Neural cell (in vitro differentiated cells): ENCODE measurements at regions not wholly inside any gene's neighbourhood (a gene's known extent, or its start where the extent isn't known, plus 50 kb on each side); places are given as distances from the start of the nearest gene placed in this dataset.

Source experiments
- H2AFZ ChIP-seq: fragments of 200-600, 300-800 bp; sonication (generic), shearing (Covaris generic); 2 replicates; pipeline ENCODE4 v1.6.0; 2014; ENCODE audit warnings: low read depth, mild to moderate bottlenecking, antibody characterized with exemption, low read length, moderate library complexity
- H3F3A ChIP-seq: fragments of 200-600 bp; shearing (Covaris generic); 2 replicates; pipeline ENCODE4 v1.6.1; 2016; ENCODE audit warnings: mild to moderate bottlenecking, moderate library complexity, mixed read lengths, antibody characterized with exemption, low read length; ENCODE audit not compliant: insufficient read depth, poor library complexity, severe bottlenecking
- H3K27ac ChIP-seq: fragments of 200-600, 300-800 bp; sonication (generic), shearing (Covaris generic); 2 replicates; pipeline ENCODE4 v1.5.1; 2014; ENCODE audit warnings: mild to moderate bottlenecking, low read length, moderate library complexity
- H3K27me3 ChIP-seq: fragments of 300-800, 200-600 bp; sonication (generic), shearing (Covaris generic); 2 replicates; pipeline ENCODE4 v1.6.0; 2014; ENCODE audit warnings: mild to moderate bottlenecking, low read depth, low read length, moderate library complexity; ENCODE audit not compliant: insufficient read depth
- H3K36me3 ChIP-seq: fragments of 300-800, 200-600 bp; sonication (generic), shearing (Covaris generic); 2 replicates; pipeline ENCODE4 v1.5.1; 2014; ENCODE audit warnings: mild to moderate bottlenecking, antibody characterized with exemption, low read length, moderate library complexity; ENCODE audit not compliant: insufficient read depth
- H3K4me2 ChIP-seq: fragments of 300-800, 200-600 bp; sonication (generic), shearing (Covaris generic); 2 replicates; pipeline ENCODE4 v1.6.0; 2014; ENCODE audit warnings: mild to moderate bottlenecking, low read length
- H3K4me3 ChIP-seq: fragments of 300-800, 200-600 bp; sonication (generic), shearing (Covaris generic); 2 replicates; pipeline ENCODE4 v1.5.1; 2014; ENCODE audit warnings: mild to moderate bottlenecking, low read length, moderate library complexity
- H3K79me2 ChIP-seq: fragments of 200-600 bp; shearing (Covaris generic); replicated peaks from 2 replicates; pipeline ENCODE4 v1.6.0; 2014; ENCODE audit warnings: mild to moderate bottlenecking, low read length, moderate library complexity; ENCODE audit not compliant: insufficient read depth
- H3K9ac ChIP-seq: fragments of 300-800, 200-600 bp; sonication (generic), shearing (Covaris generic); 2 replicates; pipeline ENCODE4 v1.6.1; 2016; ENCODE audit warnings: mild to moderate bottlenecking, low read length, mixed read lengths
- H3K9me2 ChIP-seq: fragments of 200-600 bp; shearing (Covaris generic); 2 replicates; pipeline ENCODE4 v1.6.1; 2016; ENCODE audit warnings: mild to moderate bottlenecking, low read length, mixed read lengths; ENCODE audit not compliant: insufficient read depth
- H3K9me3 ChIP-seq: fragments of 200-600, 300-800 bp; sonication (generic), shearing (Covaris generic); 2 replicates; pipeline ENCODE4 v1.6.1; 2016; ENCODE audit warnings: mild to moderate bottlenecking, mixed run types, low read length, moderate library complexity, mixed read lengths
- H4K20me1 ChIP-seq: fragments of 200-600 bp; shearing (Covaris generic); 2 replicates; pipeline ENCODE4 v1.6.1; 2016; ENCODE audit warnings: mild to moderate bottlenecking, mixed run types; ENCODE audit not compliant: insufficient read depth
- EP300 ChIP-seq: fragments of 450-650 bp; conservative IDR thresholded peaks from 2 replicates; pipeline ENCODE4 v1.6.1; 2014; ENCODE audit warnings: antibody characterized with exemption, mild to moderate bottlenecking, moderate library complexity; ENCODE audit not compliant: poor library complexity, severe bottlenecking
- EZH2 ChIP-seq: fragments of 200-600, 300-800 bp; shearing (Covaris generic), sonication (generic); IDR thresholded peaks from 2 replicates; pipeline ENCODE4 v1.6.1; 2014; ENCODE audit warnings: antibody characterized with exemption, low read length, borderline replicate concordance, mild to moderate bottlenecking; ENCODE audit not compliant: insufficient read depth, poor library complexity, severe bottlenecking
- MXI1 ChIP-seq: fragments of 450-650 bp; conservative IDR thresholded peaks from 2 replicates; pipeline ENCODE4 v1.6.1; 2014; ENCODE audit warnings: antibody characterized with exemption, mild to moderate bottlenecking; ENCODE audit not compliant: poor library complexity, severe bottlenecking
- POLR2AphosphoS5 ChIP-seq: IDR thresholded peaks from 2 replicates; pipeline ENCODE4 v1.6.1; 2012
- RAD21 ChIP-seq: fragments of 450-650 bp; conservative IDR thresholded peaks from 2 replicates; pipeline ENCODE4 v1.6.1; 2014; ENCODE audit warnings: antibody characterized with exemption, mild to moderate bottlenecking, moderate library complexity
- SMC3 ChIP-seq: fragments of 450-650 bp; conservative IDR thresholded peaks from 2 replicates; pipeline ENCODE4 v1.6.1; 2014; ENCODE audit warnings: antibody characterized with exemption, mild to moderate bottlenecking, moderate library complexity; ENCODE audit not compliant: poor library complexity
- TAF1 ChIP-seq: IDR thresholded peaks from 2 replicates; pipeline ENCODE4 v1.6.1; 2012; ENCODE audit warnings: low read depth
- TF ChIP-seq, protein P1 (sequence below): IDR thresholded peaks from 2 replicates; pipeline ENCODE4 v1.6.1; 2012; ENCODE audit warnings: borderline replicate concordance
- TF ChIP-seq, protein P2 (sequence below): fragments of 450-650 bp; IDR thresholded peaks from 2 replicates; pipeline ENCODE4 v1.5.1; 2014; ENCODE audit warnings: antibody characterized with exemption, mild to moderate bottlenecking, moderate library complexity; ENCODE audit not compliant: poor library complexity, severe bottlenecking

DNA sequence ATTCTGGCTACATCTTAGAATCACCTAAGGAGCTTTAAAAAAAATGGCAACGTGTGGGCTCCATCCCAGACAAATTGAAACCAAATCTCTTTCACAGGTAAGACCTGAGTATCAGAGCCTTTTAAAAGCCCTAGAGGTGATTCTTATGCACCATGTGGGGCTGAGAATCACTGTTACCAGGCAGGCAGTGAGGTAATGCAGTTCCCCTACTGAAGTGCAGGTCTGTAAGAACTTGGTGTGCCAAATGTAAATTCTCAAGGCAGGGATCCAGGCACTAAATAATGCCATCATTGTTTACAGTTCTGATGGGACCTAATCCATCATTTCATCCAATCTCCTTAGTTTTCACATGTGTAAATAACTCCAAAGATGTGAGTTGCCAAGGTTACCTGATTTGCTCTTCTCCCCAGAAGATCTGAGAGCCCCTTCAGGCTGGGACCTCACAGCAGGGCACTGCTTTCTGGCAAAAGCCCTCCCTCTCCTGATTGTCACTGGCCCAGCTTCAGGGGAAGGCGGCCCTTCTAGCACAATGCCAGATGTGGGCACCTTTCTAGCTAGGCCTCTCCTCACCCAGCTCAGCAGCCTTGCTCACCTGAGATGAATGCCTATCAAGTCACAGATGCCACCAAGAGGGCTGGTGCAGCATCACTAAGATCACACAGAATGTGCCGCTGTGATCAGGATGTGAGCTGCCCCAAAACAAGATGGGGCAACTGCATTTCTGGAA is 73.6 kb upstream of the RGPD5 start:
- H3K36me3 ChIP-seq: no peaks in the 10 kb centered on the region
- H3F3A ChIP-seq: no peaks in the 10 kb centered on the region
- H3K27ac ChIP-seq: no peak overlapping the region
- no peaks in the 10 kb centered on the region for H3K27me3 ChIP-seq
- H4K20me1 ChIP-seq: no peaks in the 10 kb centered on the region
- H3K9me2 ChIP-seq: no peaks in the 10 kb centered on the region
- TF ChIP-seq RAD21 (no peak), SMC3 (no peak), EZH2 (no peak), POLR2AphosphoS5 (no peak), EP300 (no peak), MXI1 (no peak), TAF1 (no peak)
- TF ChIP-seq, protein P1, sequence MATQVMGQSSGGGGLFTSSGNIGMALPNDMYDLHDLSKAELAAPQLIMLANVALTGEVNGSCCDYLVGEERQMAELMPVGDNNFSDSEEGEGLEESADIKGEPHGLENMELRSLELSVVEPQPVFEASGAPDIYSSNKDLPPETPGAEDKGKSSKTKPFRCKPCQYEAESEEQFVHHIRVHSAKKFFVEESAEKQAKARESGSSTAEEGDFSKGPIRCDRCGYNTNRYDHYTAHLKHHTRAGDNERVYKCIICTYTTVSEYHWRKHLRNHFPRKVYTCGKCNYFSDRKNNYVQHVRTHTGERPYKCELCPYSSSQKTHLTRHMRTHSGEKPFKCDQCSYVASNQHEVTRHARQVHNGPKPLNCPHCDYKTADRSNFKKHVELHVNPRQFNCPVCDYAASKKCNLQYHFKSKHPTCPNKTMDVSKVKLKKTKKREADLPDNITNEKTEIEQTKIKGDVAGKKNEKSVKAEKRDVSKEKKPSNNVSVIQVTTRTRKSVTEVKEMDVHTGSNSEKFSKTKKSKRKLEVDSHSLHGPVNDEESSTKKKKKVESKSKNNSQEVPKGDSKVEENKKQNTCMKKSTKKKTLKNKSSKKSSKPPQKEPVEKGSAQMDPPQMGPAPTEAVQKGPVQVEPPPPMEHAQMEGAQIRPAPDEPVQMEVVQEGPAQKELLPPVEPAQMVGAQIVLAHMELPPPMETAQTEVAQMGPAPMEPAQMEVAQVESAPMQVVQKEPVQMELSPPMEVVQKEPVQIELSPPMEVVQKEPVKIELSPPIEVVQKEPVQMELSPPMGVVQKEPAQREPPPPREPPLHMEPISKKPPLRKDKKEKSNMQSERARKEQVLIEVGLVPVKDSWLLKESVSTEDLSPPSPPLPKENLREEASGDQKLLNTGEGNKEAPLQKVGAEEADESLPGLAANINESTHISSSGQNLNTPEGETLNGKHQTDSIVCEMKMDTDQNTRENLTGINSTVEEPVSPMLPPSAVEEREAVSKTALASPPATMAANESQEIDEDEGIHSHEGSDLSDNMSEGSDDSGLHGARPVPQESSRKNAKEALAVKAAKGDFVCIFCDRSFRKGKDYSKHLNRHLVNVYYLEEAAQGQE: no peak
- TF ChIP-seq, protein P2, sequence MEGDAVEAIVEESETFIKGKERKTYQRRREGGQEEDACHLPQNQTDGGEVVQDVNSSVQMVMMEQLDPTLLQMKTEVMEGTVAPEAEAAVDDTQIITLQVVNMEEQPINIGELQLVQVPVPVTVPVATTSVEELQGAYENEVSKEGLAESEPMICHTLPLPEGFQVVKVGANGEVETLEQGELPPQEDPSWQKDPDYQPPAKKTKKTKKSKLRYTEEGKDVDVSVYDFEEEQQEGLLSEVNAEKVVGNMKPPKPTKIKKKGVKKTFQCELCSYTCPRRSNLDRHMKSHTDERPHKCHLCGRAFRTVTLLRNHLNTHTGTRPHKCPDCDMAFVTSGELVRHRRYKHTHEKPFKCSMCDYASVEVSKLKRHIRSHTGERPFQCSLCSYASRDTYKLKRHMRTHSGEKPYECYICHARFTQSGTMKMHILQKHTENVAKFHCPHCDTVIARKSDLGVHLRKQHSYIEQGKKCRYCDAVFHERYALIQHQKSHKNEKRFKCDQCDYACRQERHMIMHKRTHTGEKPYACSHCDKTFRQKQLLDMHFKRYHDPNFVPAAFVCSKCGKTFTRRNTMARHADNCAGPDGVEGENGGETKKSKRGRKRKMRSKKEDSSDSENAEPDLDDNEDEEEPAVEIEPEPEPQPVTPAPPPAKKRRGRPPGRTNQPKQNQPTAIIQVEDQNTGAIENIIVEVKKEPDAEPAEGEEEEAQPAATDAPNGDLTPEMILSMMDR: no peak
- no peaks in the 10 kb centered on the region for H3K9me3 ChIP-seq
- no peak overlapping the region for H3K4me2 ChIP-seq
- H3K9ac ChIP-seq: no peak overlapping the region
- no peak overlapping the region for H2AFZ ChIP-seq
- H3K79me2 ChIP-seq: no peaks in the 10 kb centered on the region
- H3K4me3 ChIP-seq: no peak overlapping the region

DNA sequence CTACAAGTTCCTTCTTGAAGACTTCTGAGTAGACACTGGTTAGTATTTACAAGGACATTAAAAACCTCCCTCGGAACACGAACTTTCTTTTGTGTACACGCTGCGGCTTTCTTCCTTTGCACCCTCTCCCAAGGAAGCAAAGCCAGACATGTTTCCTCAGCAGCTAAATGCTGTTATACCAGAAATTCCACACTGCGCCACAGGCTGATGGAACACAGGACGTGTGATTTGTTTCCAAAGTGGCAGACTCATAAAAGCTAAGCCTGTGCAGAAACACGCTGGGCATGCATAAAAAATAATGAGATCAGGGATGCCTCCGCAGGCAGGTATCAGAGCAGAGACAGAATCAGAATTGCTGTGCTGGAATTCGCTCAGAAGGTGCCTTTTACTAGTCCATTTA is 73.0 kb upstream of the RGPD5 start:
- TF ChIP-seq, protein P1: no peak
- TF ChIP-seq, protein P2: no peak
- TF ChIP-seq EP300 (no peak), TAF1 (no peak), MXI1 (no peak), SMC3 (no peak)

More for the DNA sequence above, 73.0 kb upstream of the RGPD5 start:
- no peaks in the 10 kb centered on the region for H3F3A ChIP-seq
- H3K4me3 ChIP-seq: no peak overlapping the region
- no peaks in the 10 kb centered on the region for H3K9me2 ChIP-seq
- no peak overlapping the region for H3K4me2 ChIP-seq
- H3K27ac ChIP-seq: no peak overlapping the region
- H3K79me2 ChIP-seq: no peaks in the 10 kb centered on the region
- H2AFZ ChIP-seq: no peak overlapping the region
- H4K20me1 ChIP-seq: no peaks in the 10 kb centered on the region
- no peak overlapping the region for H3K9ac ChIP-seq
- H3K36me3 ChIP-seq: no peaks in the 10 kb centered on the region
- no peaks in the 10 kb centered on the region for H3K9me3 ChIP-seq
- H3K27me3 ChIP-seq: no peaks in the 10 kb centered on the region
